NCI-H460 (cell line): ENCODE measurements at regions not wholly inside any gene's neighbourhood (a gene's known extent, or its start where the extent isn't known, plus 50 kb on each side); places are given as distances from the start of the nearest gene placed in this dataset.
"Not testable (repeated sequence)": the region's sequence is repeated elsewhere in the genome, so short reads cannot be mapped to it uniquely, and the experiment has no call there.

ENCODE experiments used
- DNase-seq: peaks from one replicate; pipeline ENCODE4 v3.0.0-alpha.2; 2016; ENCODE audit warnings: low read depth; ENCODE audit errors: extremely low read depth

GRCh38 chr11:23727794-23728193, 769.1 kb upstream of the LUZP2 start:
- peak; percentile 35 for DNase-seq

- DNase-seq = no peak
Observed at GRCh38 chr11:23729088-23729487, 767.8 kb upstream of the LUZP2 start.

GRCh38 chr11:23730307-23730998, 766.4 kb upstream of the LUZP2 start:
- DNase-seq = no peak

GRCh38 chr11:23732026-23732425, 764.8 kb upstream of the LUZP2 start:
- no peak for DNase-seq

- no peak for DNase-seq
Observed at GRCh38 chr11:23746896-23747295, 750.0 kb upstream of the LUZP2 start.

GRCh38 chr11:23749762-23750430, 747.0 kb upstream of the LUZP2 start:
- no peak for DNase-seq

- no peak for DNase-seq
Observed at GRCh38 chr11:23751280-23751679, 745.6 kb upstream of the LUZP2 start.

- no peak for DNase-seq
Observed at GRCh38 chr11:23755076-23755475, 741.8 kb upstream of the LUZP2 start.

- no peak for DNase-seq
Observed at GRCh38 chr11:23755769-23756168, 741.1 kb upstream of the LUZP2 start.

- DNase-seq = no peak
Observed at GRCh38 chr11:23759489-23759888, 737.4 kb upstream of the LUZP2 start.

- no peak for DNase-seq
Observed at GRCh38 chr11:23764286-23764685, 732.6 kb upstream of the LUZP2 start.

GRCh38 chr11:23765682-23766252, 731.1 kb upstream of the LUZP2 start:
- no peak for DNase-seq

- no peak for DNase-seq
Observed at GRCh38 chr11:23767576-23767975, 729.3 kb upstream of the LUZP2 start.

- DNase-seq = no peak
Observed at GRCh38 chr11:23769214-23769613, 727.6 kb upstream of the LUZP2 start.

- no peak for DNase-seq
Observed at GRCh38 chr11:23772081-23772480, 724.8 kb upstream of the LUZP2 start.

- no peak for DNase-seq
Observed at GRCh38 chr11:23778971-23779370, 717.9 kb upstream of the LUZP2 start.

GRCh38 chr11:23780231-23780630, 716.6 kb upstream of the LUZP2 start:
- DNase-seq = no peak

- no peak for DNase-seq
Observed at GRCh38 chr11:23781803-23782560, 714.9 kb upstream of the LUZP2 start.

- not testable (repeated sequence) for DNase-seq
Observed at GRCh38 chr11:23786974-23787373, 709.9 kb upstream of the LUZP2 start.

GRCh38 chr11:23789200-23789853, 707.5 kb upstream of the LUZP2 start:
- no peak for DNase-seq

GRCh38 chr11:23789938-23790371, 706.9 kb upstream of the LUZP2 start:
- DNase-seq = no peak
